22Rv1 (cell line): ENCODE measurements at regions not wholly inside any gene's neighbourhood (a gene's known extent, or its start where the extent isn't known, plus 50 kb on each side); places are given as distances from the start of the nearest gene placed in this dataset.

Experiments used
- ZFX ChIP-seq: fragments of 450-650 bp; IDR thresholded peaks from 2 replicates; pipeline ENCODE4 v1.6.1; 2017; ENCODE audit warnings: antibody characterized with exemption, borderline replicate concordance
- TF ChIP-seq, protein P1 (sequence below): fragments of 450-650 bp; IDR thresholded peaks from 2 replicates; pipeline ENCODE4 v1.5.1; 2017; ENCODE audit warnings: mild to moderate bottlenecking

- TF ChIP-seq, protein P1, sequence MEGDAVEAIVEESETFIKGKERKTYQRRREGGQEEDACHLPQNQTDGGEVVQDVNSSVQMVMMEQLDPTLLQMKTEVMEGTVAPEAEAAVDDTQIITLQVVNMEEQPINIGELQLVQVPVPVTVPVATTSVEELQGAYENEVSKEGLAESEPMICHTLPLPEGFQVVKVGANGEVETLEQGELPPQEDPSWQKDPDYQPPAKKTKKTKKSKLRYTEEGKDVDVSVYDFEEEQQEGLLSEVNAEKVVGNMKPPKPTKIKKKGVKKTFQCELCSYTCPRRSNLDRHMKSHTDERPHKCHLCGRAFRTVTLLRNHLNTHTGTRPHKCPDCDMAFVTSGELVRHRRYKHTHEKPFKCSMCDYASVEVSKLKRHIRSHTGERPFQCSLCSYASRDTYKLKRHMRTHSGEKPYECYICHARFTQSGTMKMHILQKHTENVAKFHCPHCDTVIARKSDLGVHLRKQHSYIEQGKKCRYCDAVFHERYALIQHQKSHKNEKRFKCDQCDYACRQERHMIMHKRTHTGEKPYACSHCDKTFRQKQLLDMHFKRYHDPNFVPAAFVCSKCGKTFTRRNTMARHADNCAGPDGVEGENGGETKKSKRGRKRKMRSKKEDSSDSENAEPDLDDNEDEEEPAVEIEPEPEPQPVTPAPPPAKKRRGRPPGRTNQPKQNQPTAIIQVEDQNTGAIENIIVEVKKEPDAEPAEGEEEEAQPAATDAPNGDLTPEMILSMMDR, result no peak
- TF ChIP-seq ZFX, result no peak
Observed at GRCh38 chr21:24852610-24853195, 754.6 kb downstream of the MRPL39 start.
